ENCODE measurements at regions not wholly inside any gene's neighbourhood (a gene's known extent, or its start where the extent isn't known, plus 50 kb on each side); places are given as distances from the start of the nearest gene placed in this dataset.
"Not testable (repeated sequence)": the region's sequence is repeated elsewhere in the genome, so short reads cannot be mapped to it uniquely, and the experiment has no call there.

DNA sequence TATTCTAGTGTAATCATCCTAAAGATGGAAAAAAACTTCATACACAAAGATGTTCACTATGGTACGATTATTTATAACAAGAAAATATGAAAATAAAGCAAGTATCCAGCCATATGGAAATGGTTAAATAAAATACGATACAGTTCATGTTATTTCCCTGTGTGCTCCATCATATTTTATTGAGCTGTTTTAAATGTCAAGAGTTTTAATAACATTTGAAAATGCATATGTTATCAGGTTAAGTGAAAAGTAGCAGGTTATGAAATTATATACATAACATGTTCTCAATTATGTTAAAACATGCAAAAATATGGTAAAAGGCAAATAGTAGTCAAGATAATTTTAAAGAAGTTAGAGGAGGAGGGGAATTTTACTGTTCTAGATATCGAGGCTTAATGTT, 192.0 kb downstream of the HNRNPD start:
- DNase-seq (ENCODE audit: low read depth in 2 of 2): no peak

DNA sequence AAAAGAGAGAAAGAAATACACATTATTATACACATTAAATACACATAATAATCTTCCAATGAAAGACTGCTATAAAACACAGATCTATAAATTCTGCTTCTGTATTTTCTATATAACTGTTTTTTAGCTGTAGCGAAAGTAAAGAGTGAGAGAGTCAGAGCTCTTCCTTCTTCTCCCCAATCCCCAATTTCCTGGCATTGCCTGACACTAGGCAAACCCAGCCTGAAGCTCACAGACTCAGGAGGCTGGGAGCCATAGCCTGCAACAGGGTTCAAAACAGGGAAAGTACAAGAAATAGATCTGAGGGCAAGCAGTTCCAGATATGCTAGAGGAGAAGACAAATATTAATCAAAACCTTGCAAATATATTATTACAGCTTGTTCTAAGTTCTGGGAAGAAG, 201.6 kb downstream of the HNRNPD start:
- DNase-seq (ENCODE audit: low read depth in 2 of 2): no peak

DNA sequence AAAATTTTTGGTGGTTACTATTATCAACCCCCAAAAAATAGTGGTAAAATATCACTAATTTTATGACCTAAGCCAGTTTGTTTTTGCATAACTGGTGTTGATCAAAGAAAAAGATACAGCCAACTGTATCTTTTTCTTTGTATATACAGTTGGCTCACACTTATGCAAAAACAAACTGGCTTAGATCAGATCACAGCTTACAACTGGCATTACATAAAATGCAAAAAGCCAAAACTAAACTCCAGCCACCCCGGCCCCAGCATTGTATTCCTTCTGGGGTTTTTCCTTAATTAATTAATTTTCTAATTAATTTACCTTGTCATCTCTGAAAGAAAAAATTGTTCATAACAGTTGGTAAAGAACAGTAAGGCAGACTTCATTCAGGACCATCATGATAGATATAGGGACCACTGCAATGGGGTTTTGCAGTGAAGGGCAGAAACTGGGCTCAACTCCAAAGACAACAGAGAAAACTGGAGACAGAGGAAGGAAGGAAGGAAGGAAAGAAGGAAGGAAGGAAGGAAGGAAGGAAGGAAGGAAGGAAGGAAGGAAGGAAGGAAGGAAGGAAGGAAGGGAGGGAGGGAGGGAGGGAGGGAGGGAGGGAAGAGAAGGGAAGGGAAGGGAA, 202.1 kb downstream of the HNRNPD start:
- no peak for DNase-seq (ENCODE audit: low read depth in 2 of 2)

DNA sequence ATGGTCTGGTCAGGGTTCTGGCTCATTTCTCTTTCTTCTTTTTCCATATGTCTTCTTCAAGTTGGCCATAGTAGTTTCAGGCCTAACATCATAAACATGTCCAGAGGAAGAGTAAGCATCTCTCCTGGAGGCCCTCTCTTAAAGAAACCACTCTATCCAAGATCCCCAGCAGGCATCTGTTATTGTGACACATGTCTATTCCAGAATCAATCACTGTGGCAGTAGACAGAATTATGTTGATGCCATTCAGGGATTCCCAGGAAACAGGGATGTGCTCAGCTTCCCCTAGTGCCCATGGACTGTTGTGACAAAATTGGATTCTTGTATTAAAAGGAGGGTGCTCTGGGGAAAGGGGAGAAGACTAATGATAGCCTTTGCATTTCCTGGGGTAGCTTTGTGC, 224.0 kb downstream of the HNRNPD start:
- DNase-seq (ENCODE audit: low read depth in 2 of 2): no peak

GRCh38 chr4:82145850-82146249, 227.9 kb downstream of the HNRNPD start:
- no peak for DNase-seq (ENCODE audit: low read depth in 2 of 2)

DNA sequence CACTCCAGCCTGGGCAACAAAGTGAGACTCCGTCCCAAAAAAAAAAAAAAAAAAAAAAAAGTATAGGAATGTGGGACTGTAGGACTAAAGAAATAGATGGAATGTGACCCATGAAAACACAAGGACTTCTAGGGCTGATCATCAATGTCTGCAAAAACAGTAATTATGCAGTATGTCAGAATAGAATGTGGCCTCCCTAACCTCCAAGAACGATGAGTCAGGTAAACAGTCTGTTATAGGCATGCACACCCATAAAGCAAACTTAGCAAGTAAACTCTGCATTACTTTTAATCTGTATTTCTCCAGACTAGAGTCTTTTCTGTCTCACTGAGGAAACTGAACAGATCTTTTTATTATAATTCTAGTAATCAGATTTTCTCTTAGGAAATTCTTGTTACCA, 233.4 kb downstream of the HNRNPD start:
- DNase-seq (ENCODE audit: low read depth in 2 of 2): no peak

GRCh38 chr4:82139287-82139686, 234.5 kb downstream of the HNRNPD start:
- DNase-seq (ENCODE audit: low read depth in 2 of 2): no peak

GRCh38 chr4:82138374-82138773, 235.4 kb downstream of the HNRNPD start:
- no peak for DNase-seq (ENCODE audit: low read depth in 2 of 2)

GRCh38 chr4:82136161-82136801, 237.5 kb downstream of the HNRNPD start:
- no peak for DNase-seq (ENCODE audit: low read depth in 2 of 2)

DNA sequence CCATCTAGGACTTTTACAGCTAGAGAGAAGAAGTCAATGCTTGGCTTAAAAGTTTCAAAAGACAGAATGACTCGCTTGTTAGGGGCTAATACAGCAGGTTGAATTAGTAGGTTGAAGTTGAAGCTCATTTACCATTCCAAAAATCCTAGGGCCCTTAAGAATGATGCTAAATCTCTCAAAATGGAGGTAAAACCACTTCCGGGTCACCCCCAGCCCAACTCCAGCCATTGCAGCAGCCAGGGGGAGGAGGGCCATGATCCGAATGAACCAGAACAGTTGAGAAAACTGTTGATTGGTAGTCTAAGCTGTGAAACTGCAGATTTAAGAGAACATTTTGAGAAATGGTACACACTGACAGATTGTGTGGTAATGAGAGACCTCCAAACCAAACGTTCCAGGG, 245.4 kb downstream of the HNRNPD start:
- DNase-seq (ENCODE audit: low read depth in 2 of 2): no peak

DNA sequence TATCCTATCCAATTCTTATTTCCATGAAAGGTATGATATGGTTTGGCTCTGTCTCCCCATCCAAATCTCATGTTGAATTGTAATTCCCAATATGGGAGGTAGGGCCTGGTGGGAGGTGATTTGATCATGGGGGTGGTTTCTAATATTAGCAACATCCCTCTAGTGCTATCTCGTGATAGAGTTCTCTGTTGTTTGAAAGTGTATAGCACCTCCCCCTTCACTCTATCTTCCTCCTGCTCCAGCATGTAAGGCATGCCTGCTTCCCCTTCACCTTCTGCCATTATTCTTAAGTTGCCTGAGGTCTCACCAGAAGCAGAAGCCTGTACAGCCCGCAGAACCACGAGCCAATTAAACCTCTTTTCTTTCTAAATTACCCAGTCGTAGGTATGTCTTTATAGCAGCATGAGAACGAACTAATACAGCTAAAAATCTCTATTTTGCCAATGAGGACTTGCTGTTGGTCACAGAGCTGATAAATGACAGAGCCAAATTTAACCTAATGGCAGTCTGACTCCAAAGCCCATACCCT, 247.2 kb downstream of the HNRNPD start:
- DNase-seq (ENCODE audit: low read depth in 2 of 2): no peak

GRCh38 chr4:82125787-82126297, 247.9 kb downstream of the HNRNPD start:
- no peak for DNase-seq (ENCODE audit: low read depth in 2 of 2)

DNA sequence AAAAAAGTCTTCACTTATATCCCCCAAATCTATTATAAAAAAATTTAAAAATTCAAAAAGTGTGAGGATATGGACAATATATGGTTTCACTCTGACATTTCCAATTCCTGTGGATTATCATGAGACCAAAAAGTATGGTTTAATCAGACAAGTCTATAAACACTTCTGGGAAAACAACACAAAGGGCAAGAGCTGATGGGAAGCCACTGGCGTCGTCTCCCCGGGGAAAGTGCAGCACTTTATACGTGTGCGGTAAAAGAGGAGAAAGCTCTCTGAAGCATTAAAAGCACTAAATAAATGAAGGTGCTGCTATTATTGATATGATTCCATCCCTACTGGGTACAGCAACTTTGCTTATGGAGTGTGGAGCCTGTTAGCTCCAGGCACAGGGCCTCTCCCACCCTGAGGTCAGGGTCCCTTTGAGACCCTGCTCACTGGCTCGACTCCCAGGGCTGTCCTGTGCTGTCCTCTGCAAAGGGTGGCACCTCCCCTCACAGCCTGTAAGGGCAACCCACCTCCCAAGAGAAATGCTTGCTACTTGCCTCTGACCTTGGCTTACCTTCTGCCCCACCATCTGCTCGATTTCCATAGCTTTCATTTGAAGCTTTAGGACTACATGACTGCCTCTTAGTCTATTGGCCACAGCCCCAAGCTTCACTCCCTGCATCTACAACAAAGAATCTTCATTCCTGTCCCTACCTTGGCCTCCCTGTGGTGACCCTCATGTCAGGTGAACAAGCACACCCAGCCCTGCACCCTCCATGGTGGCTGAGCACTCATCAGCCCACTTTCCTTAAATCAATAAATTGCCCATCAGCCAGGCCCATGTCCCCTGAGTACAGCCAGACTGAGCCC, 248.6 kb downstream of the HNRNPD start:
- DNase-seq (ENCODE audit: low read depth in 2 of 2): no peak

- no peak for DNase-seq (ENCODE audit: low read depth in 2 of 2)
These were observed 249.4 kb downstream of the HNRNPD start for GRCh38 chr4:82124365-82124764.

GRCh38 chr4:82123934-82124333, 249.9 kb downstream of the HNRNPD start:
- no peak for DNase-seq (ENCODE audit: low read depth in 2 of 2)

- not testable (repeated sequence) for DNase-seq (ENCODE audit: low read depth in 2 of 2)
These were observed 258.6 kb downstream of the HNRNPD start for GRCh38 chr4:82115183-82115582.

- no peak for DNase-seq (ENCODE audit: low read depth in 2 of 2)
These were observed 265.3 kb downstream of the HNRNPD start for GRCh38 chr4:82108506-82108905.

DNA sequence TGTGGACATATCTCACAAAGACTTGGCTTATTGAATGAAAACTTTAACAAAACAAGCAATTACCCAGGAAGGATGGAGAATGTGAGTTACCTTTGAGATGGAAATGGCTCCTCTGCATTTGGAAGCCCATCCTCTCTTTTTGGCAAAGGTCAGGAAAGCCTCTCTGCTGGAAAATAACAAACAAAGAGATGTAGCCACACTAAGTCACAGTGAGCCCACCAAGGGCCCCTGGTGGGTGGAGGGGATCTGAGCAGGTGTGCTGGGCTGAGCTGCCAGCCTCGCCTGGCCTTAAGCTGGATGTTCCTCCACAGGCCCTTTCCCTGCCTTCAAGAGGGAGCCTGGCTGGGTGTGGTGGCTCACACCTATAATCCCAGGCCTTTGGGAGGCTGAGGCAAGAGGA, 269.2 kb downstream of the HNRNPD start:
- no peak for DNase-seq (ENCODE audit: low read depth in 2 of 2)

- no peak for DNase-seq (ENCODE audit: low read depth in 2 of 2)
These were observed 273.7 kb downstream of the HNRNPD start for GRCh38 chr4:82099928-82100579.

GRCh38 chr4:82097504-82097903, 276.3 kb downstream of the HNRNPD start:
- no peak for DNase-seq (ENCODE audit: low read depth in 2 of 2)

DNA sequence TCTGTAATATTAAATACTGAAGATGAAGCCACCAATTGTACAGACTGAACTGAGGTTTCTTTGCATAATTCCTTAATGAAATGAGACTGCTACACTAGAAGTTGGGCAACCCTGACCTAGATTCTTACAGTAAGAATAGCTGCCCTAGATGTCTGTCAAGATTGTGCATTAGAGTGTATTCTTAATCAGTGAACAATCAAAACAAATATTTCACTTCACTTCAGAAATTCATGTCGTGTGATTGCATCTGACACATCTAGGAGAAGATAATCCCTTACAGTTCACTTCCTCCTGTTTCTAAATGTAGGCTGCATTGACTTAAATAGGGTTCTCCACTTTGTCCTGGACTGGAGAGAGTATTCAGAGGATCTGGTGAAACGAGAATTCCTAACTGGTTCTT, 283.1 kb downstream of the HNRNPD start:
- DNase-seq (ENCODE audit: low read depth in 2 of 2): no peak

DNA sequence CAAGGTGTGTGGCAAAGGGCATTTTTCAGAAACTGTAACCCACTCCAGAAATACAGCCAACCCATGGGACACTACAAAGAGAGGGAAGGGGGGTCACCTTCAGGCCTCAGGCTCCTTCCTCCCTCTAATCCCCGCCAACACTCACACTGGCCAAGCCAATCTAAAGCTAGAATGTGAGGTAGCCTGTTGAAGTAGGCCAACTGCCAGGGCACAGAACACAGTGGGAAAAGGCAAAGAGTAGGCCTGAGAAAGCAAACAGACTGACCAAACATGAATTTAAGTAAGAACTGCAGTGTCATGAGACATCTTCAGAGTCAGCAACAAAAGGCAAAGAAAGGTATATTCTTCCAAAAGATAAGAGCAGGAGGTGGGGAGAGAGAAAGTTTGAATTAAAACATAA, 289.0 kb downstream of the HNRNPD start:
- DNase-seq (ENCODE audit: low read depth in 2 of 2): no peak
